ENCODE measurements at regions not wholly inside any gene's neighbourhood (a gene's known extent, or its start where the extent isn't known, plus 50 kb on each side); places are given as distances from the start of the nearest gene placed in this dataset.

DNA sequence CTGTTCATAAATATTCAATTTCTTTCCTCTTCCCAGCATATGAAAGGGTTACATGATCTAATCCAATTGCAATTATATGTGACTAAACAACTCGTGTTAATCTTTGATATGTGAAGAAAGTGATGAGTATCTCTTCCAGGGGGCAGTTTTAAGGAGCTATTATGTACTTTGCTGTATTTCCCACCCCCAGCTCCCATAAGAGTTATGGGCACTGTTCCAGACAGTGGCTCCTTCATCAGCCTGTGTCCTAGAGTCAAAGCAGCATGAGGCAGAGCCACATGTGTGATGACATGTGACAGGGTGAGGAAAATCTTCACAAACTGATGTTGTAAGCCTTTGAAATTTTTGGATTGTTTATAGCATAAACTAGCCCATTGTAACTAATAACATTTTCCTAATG, 315.4 kb downstream of the DIPK2A start:
- DNase-seq (ENCODE audit: low spot score) = no peak
- no peaks in the 10 kb centered on the region for H3K36me3 ChIP-seq
- H3K9me3 ChIP-seq = no peaks in the 10 kb centered on the region
- WGBS = 47% methylated on average over 1 of the region's 1 CpG
- H3K4me1 ChIP-seq (replicated peaks) = no peaks in the 10 kb centered on the region
- TF ChIP-seq POLR2AphosphoS5 (IDR thresholded peaks at IDR 0.05) = no peak
- no peak overlapping the region for H3K4me3 ChIP-seq
- H3K27me3 ChIP-seq (replicated peaks; ENCODE audit: insufficient read depth) = no peaks in the 10 kb centered on the region
- intact Hi-C loops (cut with DNase I) = no loop called here
- H3K27ac ChIP-seq = no peak overlapping the region

DNA sequence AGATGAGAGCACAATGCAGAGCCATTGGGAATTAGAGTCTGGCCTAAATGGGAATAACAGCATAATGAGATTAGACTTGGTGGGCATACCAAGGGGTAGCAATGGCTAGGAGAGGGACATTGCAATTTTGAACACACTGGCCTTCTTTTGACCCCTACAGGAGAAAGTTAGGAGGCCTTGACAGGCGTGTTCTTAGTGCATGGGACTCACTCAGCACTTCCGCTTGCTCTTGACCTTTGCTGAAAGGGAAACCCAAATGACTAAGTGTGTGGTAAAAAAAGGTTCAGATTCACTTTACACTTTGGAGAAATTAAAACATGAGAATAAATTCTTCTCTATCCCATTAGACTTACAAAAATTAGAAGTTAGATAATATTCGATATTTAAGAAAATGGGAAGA, 317.4 kb downstream of the DIPK2A start:
- no peak for DNase-seq (ENCODE audit: low spot score)
- intact Hi-C loops (cut with DNase I) = no loop called here
- no peak for TF ChIP-seq POLR2AphosphoS5 (IDR thresholded peaks at IDR 0.05)
- no peak for TF ChIP-seq POLR2A (IDR thresholded peaks at IDR 0.05)
- TF ChIP-seq, protein P1, sequence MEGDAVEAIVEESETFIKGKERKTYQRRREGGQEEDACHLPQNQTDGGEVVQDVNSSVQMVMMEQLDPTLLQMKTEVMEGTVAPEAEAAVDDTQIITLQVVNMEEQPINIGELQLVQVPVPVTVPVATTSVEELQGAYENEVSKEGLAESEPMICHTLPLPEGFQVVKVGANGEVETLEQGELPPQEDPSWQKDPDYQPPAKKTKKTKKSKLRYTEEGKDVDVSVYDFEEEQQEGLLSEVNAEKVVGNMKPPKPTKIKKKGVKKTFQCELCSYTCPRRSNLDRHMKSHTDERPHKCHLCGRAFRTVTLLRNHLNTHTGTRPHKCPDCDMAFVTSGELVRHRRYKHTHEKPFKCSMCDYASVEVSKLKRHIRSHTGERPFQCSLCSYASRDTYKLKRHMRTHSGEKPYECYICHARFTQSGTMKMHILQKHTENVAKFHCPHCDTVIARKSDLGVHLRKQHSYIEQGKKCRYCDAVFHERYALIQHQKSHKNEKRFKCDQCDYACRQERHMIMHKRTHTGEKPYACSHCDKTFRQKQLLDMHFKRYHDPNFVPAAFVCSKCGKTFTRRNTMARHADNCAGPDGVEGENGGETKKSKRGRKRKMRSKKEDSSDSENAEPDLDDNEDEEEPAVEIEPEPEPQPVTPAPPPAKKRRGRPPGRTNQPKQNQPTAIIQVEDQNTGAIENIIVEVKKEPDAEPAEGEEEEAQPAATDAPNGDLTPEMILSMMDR (IDR thresholded peaks at IDR 0.05) = no peak
- WGBS = 98% methylated on average over 3 of the region's 3 CpGs
- Histone ChIP-seq H3K4me3 (no peak overlapping the region), H3K9me3 (no peaks in the 10 kb centered on the region), H3K36me3 (no peaks in the 10 kb centered on the region), H3K4me1 (replicated peaks) (no peaks in the 10 kb centered on the region), H3K27me3 (replicated peaks; ENCODE audit: insufficient read depth) (no peaks in the 10 kb centered on the region), H3K27ac (no peak overlapping the region)

DNA sequence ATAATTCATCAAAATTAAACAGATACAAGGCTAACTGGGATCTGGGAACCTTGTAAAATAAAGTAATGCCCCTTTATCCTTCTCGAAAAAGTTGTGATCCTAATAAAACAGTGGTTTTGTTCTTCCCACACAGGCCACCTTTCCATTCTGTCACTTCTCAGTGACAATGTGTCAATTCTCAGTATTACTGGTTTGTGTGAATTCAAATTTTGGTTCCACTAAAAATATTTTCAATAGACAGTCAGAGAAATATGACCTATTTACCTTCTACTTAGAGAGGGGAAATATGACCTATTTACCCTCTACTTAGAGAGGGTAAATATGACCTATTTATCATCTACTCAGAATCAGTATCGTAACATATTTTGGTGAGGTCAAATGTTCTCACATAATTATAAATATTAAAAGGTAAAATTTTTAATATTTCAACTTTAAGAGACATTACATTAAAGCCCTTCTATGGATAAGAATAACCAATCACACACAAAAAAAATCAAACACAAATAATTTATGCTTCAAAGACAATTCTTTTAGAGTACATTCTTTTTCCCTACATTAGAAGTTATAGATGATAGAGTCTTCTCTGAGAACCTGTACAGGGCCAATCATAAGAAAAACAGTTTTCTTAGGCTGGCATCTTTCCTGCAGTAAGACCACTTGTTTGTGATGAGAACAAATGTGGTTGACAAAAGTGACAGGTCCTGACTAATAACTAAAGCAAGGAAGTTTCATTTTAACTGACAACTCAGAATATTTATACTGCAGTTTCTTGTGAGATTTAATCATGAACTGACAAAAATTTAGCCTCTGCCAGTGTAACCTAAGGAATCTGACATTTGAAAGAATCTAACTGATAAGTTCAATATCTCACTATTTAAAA, 323.3 kb downstream of the DIPK2A start:
- DNase-seq (ENCODE audit: low spot score) = no peak
- TF ChIP-seq, protein P1 (IDR thresholded peaks at IDR 0.05) = no peak
- TF ChIP-seq POLR2AphosphoS5 (IDR thresholded peaks at IDR 0.05) (no peak), POLR2A (IDR thresholded peaks at IDR 0.05) (no peak)
- Histone ChIP-seq H3K36me3 (no peaks in the 10 kb centered on the region), H3K27ac (no peak overlapping the region), H3K27me3 (replicated peaks; ENCODE audit: insufficient read depth) (no peaks in the 10 kb centered on the region), H3K4me3 (no peak overlapping the region), H3K9me3 (no peaks in the 10 kb centered on the region), H3K4me1 (replicated peaks) (no peaks in the 10 kb centered on the region)
- intact Hi-C loops (cut with DNase I) = no loop called here
- 95% methylated on average over 2 of the region's 2 CpGs for WGBS

DNA sequence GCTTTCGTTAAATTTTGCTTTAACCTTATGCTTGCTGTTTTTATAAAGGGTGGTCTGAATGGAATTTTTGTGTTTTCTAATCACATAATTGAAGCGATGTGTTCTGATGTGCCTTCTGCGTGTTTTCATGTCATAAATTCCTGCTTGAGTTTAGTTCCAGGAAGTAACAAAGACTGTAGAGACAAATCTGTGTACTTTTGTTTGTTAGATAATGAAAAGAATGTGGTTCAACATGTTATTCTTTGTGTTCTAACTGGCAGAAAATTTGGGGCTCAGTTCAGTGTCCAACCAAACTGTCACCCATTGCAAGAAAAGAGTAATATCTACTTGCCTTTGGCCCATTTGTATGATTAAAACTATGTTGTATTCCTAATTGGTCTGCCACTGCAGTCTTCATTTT, 324.0 kb downstream of the DIPK2A start:
- no peak overlapping the region for H3K4me3 ChIP-seq
- no peaks in the 10 kb centered on the region for H3K36me3 ChIP-seq
- intact Hi-C loops (cut with DNase I) = no loop called here
- H3K27me3 ChIP-seq (replicated peaks; ENCODE audit: insufficient read depth) = no peaks in the 10 kb centered on the region
- no peaks in the 10 kb centered on the region for H3K9me3 ChIP-seq
- no peaks in the 10 kb centered on the region for H3K4me1 ChIP-seq (replicated peaks)
- 31% methylated on average over 3 of the region's 3 CpGs for WGBS
- no peak for TF ChIP-seq POLR2A (IDR thresholded peaks at IDR 0.05)
- TF ChIP-seq POLR2AphosphoS5 (IDR thresholded peaks at IDR 0.05) = peak; percentile 36
- TF ChIP-seq, protein P1 (IDR thresholded peaks at IDR 0.05) = no peak
- no peak overlapping the region for H3K27ac ChIP-seq
- DNase-seq (ENCODE audit: low spot score) = no peak

DNA sequence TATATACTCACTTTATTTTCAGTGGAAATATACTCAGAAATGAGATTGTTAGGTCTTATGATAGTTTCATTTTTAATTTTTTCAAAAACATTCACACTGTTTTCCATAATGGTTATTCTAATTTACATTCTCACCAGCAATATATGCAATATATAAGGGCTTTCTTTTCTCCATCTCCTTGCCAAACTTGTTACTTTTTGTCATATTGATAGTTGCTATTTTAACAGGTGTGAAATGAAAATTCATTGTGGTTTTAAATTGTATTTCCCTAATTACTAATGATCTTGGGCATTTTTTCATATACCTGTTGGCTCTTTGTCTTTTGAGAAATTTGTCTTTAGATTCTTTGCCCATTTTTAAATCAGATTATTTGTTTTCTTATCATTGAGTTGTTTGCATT, 325.2 kb downstream of the DIPK2A start:
- Histone ChIP-seq H3K36me3 (no peaks in the 10 kb centered on the region), H3K4me1 (replicated peaks) (no peaks in the 10 kb centered on the region), H3K4me3 (no peak overlapping the region), H3K9me3 (no peaks in the 10 kb centered on the region), H3K27ac (no peak overlapping the region), H3K27me3 (replicated peaks; ENCODE audit: insufficient read depth) (no peaks in the 10 kb centered on the region)
- TF ChIP-seq, protein P1 (IDR thresholded peaks at IDR 0.05) = no peak
- TF ChIP-seq POLR2AphosphoS5 (IDR thresholded peaks at IDR 0.05) = no peak
- no peak for TF ChIP-seq POLR2A (IDR thresholded peaks at IDR 0.05)
- DNase-seq (ENCODE audit: low spot score) = no peak
- intact Hi-C loops (cut with DNase I) = no loop called here
